ENCODE measurements at regions not wholly inside any gene's neighbourhood (a gene's known extent, or its start where the extent isn't known, plus 50 kb on each side); places are given as distances from the start of the nearest gene placed in this dataset.

DNA sequence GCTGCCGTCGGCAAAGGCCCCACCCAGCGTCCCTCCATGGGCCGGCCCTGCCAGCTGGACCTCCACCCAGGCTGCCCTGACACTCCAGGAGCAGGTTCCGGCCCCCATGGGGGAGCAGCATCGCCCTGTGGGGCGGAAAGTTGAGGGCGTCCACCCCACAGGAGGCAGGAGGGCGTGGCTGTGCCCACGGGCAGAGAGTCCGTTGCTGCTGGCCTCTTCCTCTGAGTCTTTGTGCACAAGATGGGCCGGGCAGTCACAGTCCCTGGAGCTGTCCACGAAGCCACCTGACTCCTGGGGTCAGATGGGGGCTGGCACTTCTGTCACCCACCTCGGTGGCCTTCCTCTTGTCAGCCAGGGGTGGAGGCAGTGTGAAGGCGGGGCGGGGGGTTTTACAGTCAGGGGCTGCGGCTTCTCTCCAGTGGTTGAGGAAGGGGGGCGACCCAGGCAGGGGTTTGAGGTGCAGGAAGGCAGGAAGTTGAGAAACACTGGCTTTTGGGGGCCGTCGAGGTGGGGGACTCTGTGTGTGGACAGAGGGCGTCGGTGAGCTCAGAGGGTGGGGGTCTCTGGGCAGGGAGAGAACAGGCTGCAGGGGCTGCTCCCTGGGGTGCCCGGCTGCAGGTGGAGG, 67.2 kb upstream of the TTC34 start:
- Histone ChIP-seq H3F3A (ENCODE audit: insufficient read depth, low read depth) (no peaks in the 10 kb centered on the region), H3K27ac (no peak overlapping the region), H3K36me3 (ENCODE audit: low read depth) (no peaks in the 10 kb centered on the region), H2AFZ (no peak overlapping the region), H3K27me3 (ENCODE audit: insufficient read depth, low read depth) (peaks cover 96% of the 10 kb centered on the region), H4K20me1 (ENCODE audit: insufficient read depth) (no peaks in the 10 kb centered on the region; the same call in 1 of the 2 replicates), H3K4me3 (no peak overlapping the region), H3K4me1 (replicated peaks; ENCODE audit: insufficient read depth) (no peaks in the 10 kb centered on the region), H3K9me3 (ENCODE audit: insufficient read depth, low read depth) (no peaks in the 10 kb centered on the region), H3K79me2 (ENCODE audit: low read depth) (no peaks in the 10 kb centered on the region), H3K4me2 (no peak overlapping the region), H3K9me2 (ENCODE audit: insufficient read depth) (no peaks in the 10 kb centered on the region)
- ChIA-PET POLR2A (ENCODE audit: unreplicated experiment) (no interaction called here), CTCF (no interaction called here)
- no TSS peak for BruUV-seq (replicated peaks)
- no peak for DNase-seq
- TF ChIP-seq, protein P1, sequence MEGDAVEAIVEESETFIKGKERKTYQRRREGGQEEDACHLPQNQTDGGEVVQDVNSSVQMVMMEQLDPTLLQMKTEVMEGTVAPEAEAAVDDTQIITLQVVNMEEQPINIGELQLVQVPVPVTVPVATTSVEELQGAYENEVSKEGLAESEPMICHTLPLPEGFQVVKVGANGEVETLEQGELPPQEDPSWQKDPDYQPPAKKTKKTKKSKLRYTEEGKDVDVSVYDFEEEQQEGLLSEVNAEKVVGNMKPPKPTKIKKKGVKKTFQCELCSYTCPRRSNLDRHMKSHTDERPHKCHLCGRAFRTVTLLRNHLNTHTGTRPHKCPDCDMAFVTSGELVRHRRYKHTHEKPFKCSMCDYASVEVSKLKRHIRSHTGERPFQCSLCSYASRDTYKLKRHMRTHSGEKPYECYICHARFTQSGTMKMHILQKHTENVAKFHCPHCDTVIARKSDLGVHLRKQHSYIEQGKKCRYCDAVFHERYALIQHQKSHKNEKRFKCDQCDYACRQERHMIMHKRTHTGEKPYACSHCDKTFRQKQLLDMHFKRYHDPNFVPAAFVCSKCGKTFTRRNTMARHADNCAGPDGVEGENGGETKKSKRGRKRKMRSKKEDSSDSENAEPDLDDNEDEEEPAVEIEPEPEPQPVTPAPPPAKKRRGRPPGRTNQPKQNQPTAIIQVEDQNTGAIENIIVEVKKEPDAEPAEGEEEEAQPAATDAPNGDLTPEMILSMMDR (conservative IDR thresholded peaks at IDR 0.05): no peak
- TF ChIP-seq EZH2 (IDR thresholded peaks at IDR 0.05; ENCODE audit: low read depth): no peak
- intact Hi-C loops (cut with micrococcal nuclease; ENCODE audit: unreplicated experiment): no loop called here

DNA sequence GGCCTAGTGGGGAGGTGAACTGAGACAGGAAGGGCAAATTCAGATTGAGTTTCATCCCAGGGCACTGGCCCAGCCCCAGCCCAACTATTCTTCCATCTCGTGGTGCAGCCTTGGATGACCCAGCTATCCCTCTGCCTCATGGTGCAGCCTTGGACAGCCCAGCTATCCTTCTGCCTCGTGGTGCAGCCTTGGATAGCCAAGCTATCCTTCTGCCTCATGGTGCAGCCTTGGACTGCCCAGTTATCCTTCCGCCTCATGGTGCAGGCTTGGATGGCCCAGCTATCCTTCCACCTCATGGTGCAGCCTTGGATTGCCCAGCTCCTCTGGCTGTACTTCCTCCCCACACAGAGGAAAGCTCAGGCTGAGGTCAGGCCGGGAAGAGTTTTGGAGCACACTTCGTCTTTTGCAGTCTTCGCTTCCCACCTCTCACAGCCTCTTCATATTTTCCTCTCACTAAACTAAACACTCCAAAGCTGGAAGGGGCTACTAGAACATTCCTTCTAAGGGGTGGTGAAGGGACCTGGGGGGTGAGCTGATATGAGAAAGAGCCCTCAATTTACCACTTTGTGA, 69.8 kb upstream of the TTC34 start:
- H3F3A ChIP-seq (ENCODE audit: insufficient read depth, low read depth): no peaks in the 10 kb centered on the region
- no peaks in the 10 kb centered on the region for H3K79me2 ChIP-seq (ENCODE audit: low read depth)
- TF ChIP-seq EZH2 (IDR thresholded peaks at IDR 0.05; ENCODE audit: low read depth): no peak
- TF ChIP-seq, protein P1 (conservative IDR thresholded peaks at IDR 0.05): no peak
- H3K27ac ChIP-seq: no peak overlapping the region
- no peak overlapping the region for H3K4me2 ChIP-seq
- no TSS peak for BruUV-seq (replicated peaks)
- H2AFZ ChIP-seq: no peak overlapping the region
- CTCF ChIA-PET: no interaction called here
- intact Hi-C loops (cut with micrococcal nuclease; ENCODE audit: unreplicated experiment): no loop called here
- no peak for DNase-seq
- H3K4me3 ChIP-seq: no peak overlapping the region
- POLR2A ChIA-PET (ENCODE audit: unreplicated experiment): no interaction called here
- H3K9me3 ChIP-seq (ENCODE audit: insufficient read depth, low read depth): no peaks in the 10 kb centered on the region
- no peaks in the 10 kb centered on the region for H3K9me2 ChIP-seq (ENCODE audit: insufficient read depth)
- no peaks in the 10 kb centered on the region for H3K36me3 ChIP-seq (ENCODE audit: low read depth)
- no peaks in the 10 kb centered on the region; the same call in 1 of the 2 replicates for H4K20me1 ChIP-seq (ENCODE audit: insufficient read depth)
- peaks cover 96% of the 10 kb centered on the region for H3K27me3 ChIP-seq (ENCODE audit: insufficient read depth, low read depth)
- H3K4me1 ChIP-seq (replicated peaks; ENCODE audit: insufficient read depth): no peaks in the 10 kb centered on the region

DNA sequence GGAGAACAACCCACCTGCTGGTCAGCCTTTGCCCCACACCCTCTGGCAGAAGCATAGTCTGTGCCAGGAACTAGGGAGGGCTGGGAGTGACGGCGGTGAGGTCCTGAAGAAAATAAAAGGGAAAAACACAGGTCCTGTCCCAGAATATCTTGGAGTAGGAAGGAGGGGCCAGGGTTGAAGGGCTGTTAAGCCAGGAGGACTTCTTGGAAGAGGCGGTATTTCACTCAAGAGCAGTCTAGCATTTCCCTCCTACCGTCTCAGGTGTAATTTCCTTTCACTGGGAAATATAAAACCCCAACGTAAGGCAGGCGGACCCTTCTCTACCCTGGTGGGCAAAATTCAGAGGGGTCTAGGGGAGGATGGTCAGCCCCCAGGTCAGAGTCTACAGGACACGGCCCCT, 72.7 kb upstream of the TTC34 start:
- no peak for DNase-seq
- no peaks in the 10 kb centered on the region for H3K9me2 ChIP-seq (ENCODE audit: insufficient read depth)
- H3K27me3 ChIP-seq (ENCODE audit: insufficient read depth, low read depth): peaks cover 97% of the 10 kb centered on the region
- no peaks in the 10 kb centered on the region for H3K9me3 ChIP-seq (ENCODE audit: insufficient read depth, low read depth)
- no peak overlapping the region for H3K4me2 ChIP-seq
- no TSS peak for BruUV-seq (replicated peaks)
- H3F3A ChIP-seq (ENCODE audit: insufficient read depth, low read depth): no peaks in the 10 kb centered on the region
- H4K20me1 ChIP-seq (ENCODE audit: insufficient read depth): no peaks in the 10 kb centered on the region
- TF ChIP-seq EZH2 (IDR thresholded peaks at IDR 0.05; ENCODE audit: low read depth): no peak
- TF ChIP-seq, protein P1 (conservative IDR thresholded peaks at IDR 0.05): no peak
- H2AFZ ChIP-seq: no peak overlapping the region
- no peaks in the 10 kb centered on the region for H3K4me1 ChIP-seq (replicated peaks; ENCODE audit: insufficient read depth)
- H3K4me3 ChIP-seq: no peak overlapping the region
- ChIA-PET CTCF (no interaction called here), POLR2A (ENCODE audit: unreplicated experiment) (no interaction called here)
- H3K79me2 ChIP-seq (ENCODE audit: low read depth): no peaks in the 10 kb centered on the region
- intact Hi-C loops (cut with micrococcal nuclease; ENCODE audit: unreplicated experiment): no loop called here
- no peaks in the 10 kb centered on the region for H3K36me3 ChIP-seq (ENCODE audit: low read depth)
- H3K27ac ChIP-seq: no peak overlapping the region

Data from PC-9 (cell line).